ENCODE measurements at regions not wholly inside any gene's neighbourhood (a gene's known extent, or its start where the extent isn't known, plus 50 kb on each side); places are given as distances from the start of the nearest gene placed in this dataset.
A peak's percentile ranks its signal among the peaks of the same experiment; 100 is the strongest.

DNA sequence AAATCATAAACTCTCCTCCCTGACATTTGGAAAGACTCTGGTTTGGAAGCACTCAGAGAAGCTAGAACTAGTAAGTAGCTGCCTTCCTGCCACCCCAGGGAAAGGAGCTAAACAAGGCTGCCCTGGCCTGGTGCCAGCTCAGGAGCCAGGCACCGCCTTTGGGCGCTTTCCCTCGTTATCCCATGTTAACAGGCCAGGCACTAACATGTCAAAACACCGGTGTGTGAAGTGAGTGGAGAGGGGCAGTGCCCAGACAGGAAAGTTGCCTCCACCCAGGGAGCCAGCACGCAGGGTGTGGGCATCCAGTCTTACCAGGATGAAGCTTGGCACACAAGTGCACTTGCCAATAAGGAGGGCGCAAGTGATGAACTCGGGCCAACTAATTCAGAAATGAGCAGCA lies 346.8 kb downstream of the RRAGC start:
- no peaks in the 10 kb centered on the region for H3K36me3 Mint-ChIP-seq
- H3K9me3 ChIP-seq (ENCODE audit: low read depth): no peaks in the 10 kb centered on the region
- no peak overlapping the region for H3K4me3 Mint-ChIP-seq
- peaks cover 2% of the 10 kb centered on the region for H3K27me3 Mint-ChIP-seq (ENCODE audit: insufficient read depth, low read depth)
- H4K20me1 ChIP-seq (ENCODE audit: low read depth): no peaks in the 10 kb centered on the region
- peaks cover 16% of the 10 kb centered on the region for H3K4me1 ChIP-seq
- DNase-seq (ENCODE audit: low spot score): no peak
- TF ChIP-seq, protein P1, sequence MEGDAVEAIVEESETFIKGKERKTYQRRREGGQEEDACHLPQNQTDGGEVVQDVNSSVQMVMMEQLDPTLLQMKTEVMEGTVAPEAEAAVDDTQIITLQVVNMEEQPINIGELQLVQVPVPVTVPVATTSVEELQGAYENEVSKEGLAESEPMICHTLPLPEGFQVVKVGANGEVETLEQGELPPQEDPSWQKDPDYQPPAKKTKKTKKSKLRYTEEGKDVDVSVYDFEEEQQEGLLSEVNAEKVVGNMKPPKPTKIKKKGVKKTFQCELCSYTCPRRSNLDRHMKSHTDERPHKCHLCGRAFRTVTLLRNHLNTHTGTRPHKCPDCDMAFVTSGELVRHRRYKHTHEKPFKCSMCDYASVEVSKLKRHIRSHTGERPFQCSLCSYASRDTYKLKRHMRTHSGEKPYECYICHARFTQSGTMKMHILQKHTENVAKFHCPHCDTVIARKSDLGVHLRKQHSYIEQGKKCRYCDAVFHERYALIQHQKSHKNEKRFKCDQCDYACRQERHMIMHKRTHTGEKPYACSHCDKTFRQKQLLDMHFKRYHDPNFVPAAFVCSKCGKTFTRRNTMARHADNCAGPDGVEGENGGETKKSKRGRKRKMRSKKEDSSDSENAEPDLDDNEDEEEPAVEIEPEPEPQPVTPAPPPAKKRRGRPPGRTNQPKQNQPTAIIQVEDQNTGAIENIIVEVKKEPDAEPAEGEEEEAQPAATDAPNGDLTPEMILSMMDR (IDR thresholded peaks at IDR 0.05): no peak
- no peak for TF ChIP-seq EZH2phosphoT487 (IDR thresholded peaks at IDR 0.05)
- no peak for TF ChIP-seq EZH2 (IDR thresholded peaks at IDR 0.05)
- H3F3A ChIP-seq (ENCODE audit: low read depth): no peaks in the 10 kb centered on the region
- H3K36me3 ChIP-seq: no peaks in the 10 kb centered on the region
- H3K79me2 ChIP-seq (ENCODE audit: low read depth): no peaks in the 10 kb centered on the region
- H3K27ac ChIP-seq: no peak overlapping the region
- H3K4me2 ChIP-seq: no peak overlapping the region
- no peak overlapping the region for H2AFZ ChIP-seq (replicated peaks)
- H3K27ac Mint-ChIP-seq: no peak overlapping the region
- H3K9me3 Mint-ChIP-seq: no peaks in the 10 kb centered on the region
- no peaks in the 10 kb centered on the region for H3K27me3 ChIP-seq
- H3K4me1 Mint-ChIP-seq: peaks cover 20% of the 10 kb centered on the region
- H3K4me3 ChIP-seq: no peak overlapping the region
- no peak overlapping the region for H3K9ac ChIP-seq

DNA sequence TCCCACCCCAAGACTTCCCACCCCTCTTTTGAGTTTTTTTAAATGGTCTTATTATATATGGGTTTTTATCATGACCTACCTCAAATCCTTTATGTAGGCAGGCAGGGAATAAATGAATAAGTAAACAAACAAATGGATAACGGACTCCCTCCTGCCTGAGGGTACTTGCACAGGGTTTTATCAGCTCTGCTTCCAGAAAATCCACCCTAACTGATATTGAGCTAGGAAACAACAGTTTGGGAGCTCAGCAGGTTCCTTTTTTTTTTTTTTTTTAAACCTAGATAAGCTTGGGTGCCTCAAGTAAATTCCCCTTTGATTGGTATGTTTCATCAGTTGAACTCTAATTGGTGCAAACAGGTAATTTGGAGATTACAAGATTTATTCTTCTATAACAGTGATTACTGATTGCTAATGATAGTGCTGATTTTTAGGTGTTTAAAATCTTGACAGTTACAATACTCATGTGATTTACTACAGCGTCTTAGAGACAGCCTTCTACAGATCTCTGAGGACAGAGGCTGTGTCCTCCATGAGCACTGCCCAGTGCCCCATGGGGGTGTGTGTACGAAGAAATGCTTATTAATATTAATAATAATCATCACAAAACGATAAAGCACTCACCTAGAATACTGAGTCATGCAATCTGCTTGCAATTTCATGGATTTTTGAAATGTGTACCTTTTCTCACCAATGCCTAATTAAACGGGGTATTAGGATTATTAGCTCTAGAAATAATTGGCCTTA lies 347.4 kb downstream of the RRAGC start:
- H3K79me2 ChIP-seq (ENCODE audit: low read depth): no peaks in the 10 kb centered on the region
- TF ChIP-seq EZH2 (IDR thresholded peaks at IDR 0.05): no peak
- TF ChIP-seq, protein P1 (IDR thresholded peaks at IDR 0.05): no peak
- no peak for TF ChIP-seq EZH2phosphoT487 (IDR thresholded peaks at IDR 0.05)
- Mint-ChIP-seq H3K27me3 (ENCODE audit: insufficient read depth, low read depth) (peaks cover 2% of the 10 kb centered on the region), H3K36me3 (no peaks in the 10 kb centered on the region), H3K4me1 (peaks cover 20% of the 10 kb centered on the region), H3K27ac (no peak overlapping the region), H3K4me3 (no peak overlapping the region), H3K9me3 (no peaks in the 10 kb centered on the region)
- H3K27me3 ChIP-seq: no peaks in the 10 kb centered on the region
- no peak overlapping the region for H3K27ac ChIP-seq
- H3K9me3 ChIP-seq (ENCODE audit: low read depth): no peaks in the 10 kb centered on the region
- H2AFZ ChIP-seq (replicated peaks): no peak overlapping the region
- H3K36me3 ChIP-seq: no peaks in the 10 kb centered on the region
- H3K9ac ChIP-seq: no peak overlapping the region
- no peak for DNase-seq (ENCODE audit: low spot score)
- no peak overlapping the region for H3K4me3 ChIP-seq
- H3F3A ChIP-seq (ENCODE audit: low read depth): no peaks in the 10 kb centered on the region
- peaks cover 16% of the 10 kb centered on the region for H3K4me1 ChIP-seq
- H4K20me1 ChIP-seq (ENCODE audit: low read depth): no peaks in the 10 kb centered on the region
- no peak overlapping the region for H3K4me2 ChIP-seq

DNA sequence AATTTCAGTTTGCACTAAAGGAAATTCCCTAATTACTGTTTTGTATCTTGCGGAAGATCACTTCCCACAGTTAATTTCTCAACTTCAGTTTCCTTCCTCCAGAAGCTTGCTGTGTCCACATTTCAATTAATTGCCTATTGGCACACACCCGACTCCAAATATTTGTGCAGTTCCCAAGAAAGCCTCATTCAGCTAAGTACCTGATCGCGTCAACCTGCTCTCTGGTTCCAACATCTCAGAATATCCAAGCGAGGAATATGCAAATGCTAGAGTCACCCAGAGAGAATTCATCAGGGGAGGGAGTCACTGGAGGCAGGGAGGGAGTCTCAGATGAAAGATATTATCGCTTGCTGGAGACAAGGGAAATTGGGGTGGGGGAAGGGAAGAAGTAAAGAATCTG lies 351.3 kb downstream of the RRAGC start:
- no peak for DNase-seq (ENCODE audit: low spot score)
- peak overlapping the region; percentile 36 for H3K4me3 Mint-ChIP-seq
- H3K27me3 Mint-ChIP-seq (ENCODE audit: insufficient read depth, low read depth): no peaks in the 10 kb centered on the region
- no peaks in the 10 kb centered on the region for H3F3A ChIP-seq (ENCODE audit: low read depth)
- no peak overlapping the region for H3K9ac ChIP-seq
- H3K27ac Mint-ChIP-seq: peak overlapping the region; percentile 35
- no peaks in the 10 kb centered on the region for H4K20me1 ChIP-seq (ENCODE audit: low read depth)
- H3K9me3 ChIP-seq (ENCODE audit: low read depth): no peaks in the 10 kb centered on the region
- no peaks in the 10 kb centered on the region for H3K9me3 Mint-ChIP-seq
- H3K36me3 Mint-ChIP-seq: no peaks in the 10 kb centered on the region
- H3K4me1 ChIP-seq: peaks cover 16% of the 10 kb centered on the region
- no peaks in the 10 kb centered on the region for H3K79me2 ChIP-seq (ENCODE audit: low read depth)
- TF ChIP-seq EZH2 (IDR thresholded peaks at IDR 0.05): no peak
- TF ChIP-seq EZH2phosphoT487 (IDR thresholded peaks at IDR 0.05): no peak
- TF ChIP-seq, protein P1 (IDR thresholded peaks at IDR 0.05): no peak
- no peak overlapping the region for H3K27ac ChIP-seq
- H2AFZ ChIP-seq (replicated peaks): peak overlapping the region; percentile 68
- no peak overlapping the region for H3K4me3 ChIP-seq
- no peaks in the 10 kb centered on the region for H3K36me3 ChIP-seq
- H3K4me2 ChIP-seq: no peak overlapping the region
- H3K4me1 Mint-ChIP-seq: peaks cover 16% of the 10 kb centered on the region
- no peaks in the 10 kb centered on the region for H3K27me3 ChIP-seq
